T-helper 17 cell (primary cell): ENCODE measurements at regions not wholly inside any gene's neighbourhood (a gene's known extent, or its start where the extent isn't known, plus 50 kb on each side); places are given as distances from the start of the nearest gene placed in this dataset.
"Not testable (repeated sequence)": the region's sequence is repeated elsewhere in the genome, so short reads cannot be mapped to it uniquely, and the experiment has no call there.

Experiments
- ATAC-seq: fragments of 150-1000 bp; cut with Tn5 transposase; 2 replicates; pipeline ENCODE4 v1.10.0; 2021; ENCODE audit warnings: mild to moderate bottlenecking, moderate library complexity
- DNase-seq, 3 donors: peaks; one replicate each; pipeline versions ENCODE4 v3.0.0 to v3.0.0-alpha.2; 2020 to 2021
- H3K9me3 ChIP-seq: one replicate; pipeline ENCODE4 v1.7.0; 2013; ENCODE audit warnings: low read length, mild to moderate bottlenecking; ENCODE audit not compliant: control insufficient read depth, poor library complexity, severe bottlenecking
- H3K27ac Mint-ChIP-seq: one replicate; pipeline ENCODE4 v1.8.0; 2022; ENCODE audit warnings: mild to moderate bottlenecking, moderate library complexity, mixed read lengths
- H3K27me3 Mint-ChIP-seq: one replicate; pipeline ENCODE4 v1.8.0; 2022; ENCODE audit warnings: mixed read lengths
- H3K36me3 Mint-ChIP-seq: one replicate; pipeline ENCODE4 v1.8.0; 2022; ENCODE audit warnings: low read depth, mixed read lengths
- H3K4me1 Mint-ChIP-seq: one replicate; pipeline ENCODE4 v1.8.0; 2022; ENCODE audit warnings: mild to moderate bottlenecking, mixed read lengths
- H3K4me3 Mint-ChIP-seq: one replicate; pipeline ENCODE4 v1.8.0; 2022; ENCODE audit warnings: mild to moderate bottlenecking, moderate library complexity, mixed read lengths

DNA sequence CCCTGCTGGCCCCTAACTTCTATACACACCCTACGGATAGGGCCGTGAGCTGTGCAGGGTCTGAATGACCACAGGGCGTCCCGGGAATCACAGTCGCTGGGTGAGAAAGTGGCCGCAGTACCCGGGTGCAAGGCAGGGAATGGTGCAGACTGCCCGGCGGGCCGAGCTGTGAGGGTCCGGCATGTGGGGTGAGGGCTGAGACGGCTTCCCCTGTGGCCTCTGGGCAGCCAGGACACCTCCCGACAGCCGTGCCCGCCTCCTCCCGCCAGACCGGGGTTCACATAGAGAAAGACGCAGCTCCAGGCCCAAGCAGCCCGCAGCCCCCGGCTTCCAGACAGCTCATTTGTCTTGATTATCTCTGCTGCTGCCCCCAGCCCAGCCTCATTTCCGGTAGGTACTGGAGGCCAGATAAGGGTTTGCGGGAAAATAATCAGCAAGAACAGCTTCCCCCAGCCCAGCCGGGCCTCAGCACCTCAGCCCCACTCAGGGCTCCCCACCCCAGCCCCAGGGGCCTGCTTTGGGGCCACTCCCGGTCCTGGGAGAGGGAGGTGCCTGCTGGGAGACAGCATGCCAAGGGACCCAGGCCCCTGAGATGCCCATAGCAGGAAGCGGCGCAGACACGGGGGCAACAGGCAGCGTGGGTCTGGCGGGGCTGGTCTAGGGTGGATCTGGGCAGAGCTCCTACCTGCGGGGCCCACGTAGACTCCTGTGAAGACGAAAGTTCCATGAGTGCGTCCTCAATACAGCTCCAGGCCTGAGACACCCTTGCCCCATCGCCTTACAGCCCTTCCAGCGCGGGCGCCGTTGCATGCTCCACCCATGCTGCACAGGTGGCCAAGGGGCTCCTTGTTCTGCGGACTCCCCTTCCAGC, 123.1 kb downstream of the BRD1 start:
- ATAC-seq, result no peak
- Mint-ChIP-seq H3K36me3 (peaks cover 2% of the 10 kb centered on the region), H3K4me1 (no peaks in the 10 kb centered on the region), H3K27me3 (peaks cover 47% of the 10 kb centered on the region), H3K4me3 (no peak overlapping the region), H3K27ac (no peak overlapping the region)
- H3K9me3 ChIP-seq, result no peaks in the 10 kb centered on the region
- no peak for DNase-seq

- peaks cover 2% of the 10 kb centered on the region for H3K36me3 Mint-ChIP-seq
- no peak overlapping the region for H3K4me3 Mint-ChIP-seq
- peaks cover 42% of the 10 kb centered on the region for H3K27me3 Mint-ChIP-seq
- DNase-seq (no peak), ATAC-seq (no peak)
- no peak overlapping the region for H3K27ac Mint-ChIP-seq
- no peaks in the 10 kb centered on the region for H3K9me3 ChIP-seq
- no peaks in the 10 kb centered on the region for H3K4me1 Mint-ChIP-seq
Observed at GRCh38 chr22:49703990-49704344, 123.7 kb downstream of the BRD1 start.

GRCh38 chr22:49703505-49703904, 124.2 kb downstream of the BRD1 start:
- ATAC-seq (no peak), DNase-seq (no peak)
- Mint-ChIP-seq H3K36me3 (peaks cover 2% of the 10 kb centered on the region), H3K4me1 (no peaks in the 10 kb centered on the region), H3K27me3 (peaks cover 42% of the 10 kb centered on the region), H3K27ac (no peak overlapping the region), H3K4me3 (no peak overlapping the region)
- no peaks in the 10 kb centered on the region for H3K9me3 ChIP-seq

DNA sequence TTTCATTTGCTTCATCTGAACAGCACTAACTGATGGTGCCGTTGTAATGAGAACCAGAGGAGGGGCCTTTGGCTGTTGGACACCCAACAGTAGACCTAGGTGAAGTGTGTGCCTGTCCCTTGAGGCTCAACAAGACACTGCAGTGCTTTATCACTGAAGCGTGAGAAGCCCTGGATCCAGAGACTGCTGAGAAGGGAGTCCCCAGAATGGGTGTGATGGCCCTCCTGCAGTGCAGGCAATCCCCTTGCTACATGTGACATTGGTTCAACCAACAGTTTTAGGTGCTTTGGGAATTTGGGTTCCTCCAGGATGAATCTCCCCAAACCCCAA, 125.6 kb downstream of the BRD1 start:
- Mint-ChIP-seq H3K27ac (no peak overlapping the region), H3K27me3 (peaks cover 29% of the 10 kb centered on the region), H3K36me3 (peaks cover 2% of the 10 kb centered on the region), H3K4me3 (no peak overlapping the region), H3K4me1 (no peaks in the 10 kb centered on the region)
- no peaks in the 10 kb centered on the region for H3K9me3 ChIP-seq
- ATAC-seq (no peak), DNase-seq (no peak)

DNA sequence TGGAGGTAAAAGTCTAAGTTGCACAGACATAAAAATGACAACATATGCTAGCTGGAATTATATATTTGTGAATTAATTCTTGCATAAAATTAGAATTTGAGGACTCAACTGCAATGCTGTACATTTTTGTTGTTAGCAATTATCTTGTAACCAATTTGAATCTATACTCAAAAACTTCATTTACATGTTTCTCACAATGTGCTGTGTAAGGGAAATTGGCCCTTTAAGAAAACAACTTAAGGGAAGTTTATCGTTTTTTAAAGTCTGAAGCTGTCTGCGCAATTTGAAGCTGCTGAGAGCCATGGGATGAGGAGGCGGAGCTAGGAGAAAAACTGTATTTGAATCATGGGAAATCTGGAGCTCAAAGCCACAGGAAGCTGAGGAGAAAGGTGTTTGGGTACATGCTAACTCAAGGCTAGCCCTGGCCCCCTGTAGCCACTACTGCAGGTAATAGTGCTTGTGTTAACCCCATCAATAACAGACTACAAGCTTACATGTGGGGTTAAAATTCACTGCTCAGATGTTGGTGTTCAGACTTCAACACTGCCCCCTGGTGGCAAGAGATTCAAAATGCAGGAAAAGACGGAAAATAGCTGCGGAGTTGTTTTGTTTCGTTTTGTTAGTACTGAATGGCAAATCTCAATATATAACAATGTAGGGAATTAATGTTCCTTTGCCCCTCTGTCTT, 126.1 kb downstream of the BRD1 start:
- no peak for DNase-seq
- H3K4me3 Mint-ChIP-seq, result no peak overlapping the region
- no peak for ATAC-seq
- no peaks in the 10 kb centered on the region for H3K4me1 Mint-ChIP-seq
- H3K36me3 Mint-ChIP-seq, result peaks cover 2% of the 10 kb centered on the region
- peaks cover 25% of the 10 kb centered on the region for H3K27me3 Mint-ChIP-seq
- H3K9me3 ChIP-seq, result no peaks in the 10 kb centered on the region
- H3K27ac Mint-ChIP-seq, result no peak overlapping the region

DNA sequence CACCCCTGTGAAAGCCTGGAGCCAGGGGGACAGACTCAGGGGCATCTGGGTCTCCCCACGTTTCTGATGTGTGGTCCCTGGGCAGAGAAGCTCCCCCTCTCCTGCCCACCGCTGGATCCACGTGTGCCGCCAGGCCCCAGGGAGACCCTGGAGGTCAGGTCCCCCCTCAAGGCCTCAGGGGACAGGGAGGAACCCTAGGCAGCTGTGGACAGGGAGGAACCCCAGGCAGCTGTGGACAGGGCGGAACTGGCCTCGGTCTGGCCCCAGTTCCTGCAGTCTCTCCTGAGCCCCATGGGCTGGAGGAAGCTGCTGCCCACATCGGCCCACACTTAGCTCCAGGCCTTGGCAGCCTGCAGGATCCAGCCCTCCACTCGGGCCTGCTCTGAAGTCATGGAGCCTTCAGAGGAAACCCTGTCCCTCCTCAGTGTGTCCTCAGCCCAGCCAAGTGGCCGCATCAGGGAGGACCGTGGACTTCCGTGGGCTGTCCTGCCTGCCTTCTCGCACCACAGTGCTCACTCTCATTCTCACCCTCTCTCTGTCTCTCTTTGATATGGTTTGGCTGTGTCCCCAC, 127.7 kb downstream of the BRD1 start:
- Mint-ChIP-seq H3K36me3 (peaks cover 2% of the 10 kb centered on the region), H3K27ac (no peak overlapping the region), H3K27me3 (peaks cover 18% of the 10 kb centered on the region), H3K4me3 (no peak overlapping the region), H3K4me1 (no peaks in the 10 kb centered on the region)
- no peak for ATAC-seq
- DNase-seq, result no peak
- no peaks in the 10 kb centered on the region for H3K9me3 ChIP-seq

GRCh38 chr22:49699476-49699875, 128.2 kb downstream of the BRD1 start:
- Mint-ChIP-seq H3K4me1 (no peaks in the 10 kb centered on the region), H3K27ac (no peak overlapping the region), H3K4me3 (no peak overlapping the region), H3K27me3 (peaks cover 18% of the 10 kb centered on the region), H3K36me3 (peaks cover 2% of the 10 kb centered on the region)
- DNase-seq (no peak), ATAC-seq (no peak)
- no peaks in the 10 kb centered on the region for H3K9me3 ChIP-seq

DNA sequence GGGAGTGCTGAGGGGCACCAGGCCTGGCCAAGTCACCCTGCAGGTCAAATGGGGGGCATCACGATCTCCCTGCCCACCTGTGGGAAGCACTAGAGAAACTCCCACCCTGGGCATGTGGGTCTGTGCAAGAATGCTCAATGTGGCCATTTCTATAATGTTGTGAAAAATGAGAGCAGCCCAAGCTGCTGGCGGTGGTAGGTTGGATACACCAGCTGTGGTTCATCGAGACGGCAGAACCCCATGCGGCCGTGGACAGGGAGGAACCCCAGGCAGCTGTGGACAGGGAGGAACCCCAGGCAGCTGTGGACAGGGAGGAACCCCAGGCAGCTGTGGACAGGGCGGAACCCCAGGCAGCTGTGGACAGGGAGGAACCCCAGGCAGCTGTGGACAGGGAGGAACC, 129.1 kb downstream of the BRD1 start:
- peaks cover 12% of the 10 kb centered on the region for H3K27me3 Mint-ChIP-seq
- H3K9me3 ChIP-seq, ATAC-seq, H3K27ac Mint-ChIP-seq, H3K4me1 Mint-ChIP-seq, H3K36me3 Mint-ChIP-seq, DNase-seq, H3K4me3 Mint-ChIP-seq: not testable (repeated sequence)

DNA sequence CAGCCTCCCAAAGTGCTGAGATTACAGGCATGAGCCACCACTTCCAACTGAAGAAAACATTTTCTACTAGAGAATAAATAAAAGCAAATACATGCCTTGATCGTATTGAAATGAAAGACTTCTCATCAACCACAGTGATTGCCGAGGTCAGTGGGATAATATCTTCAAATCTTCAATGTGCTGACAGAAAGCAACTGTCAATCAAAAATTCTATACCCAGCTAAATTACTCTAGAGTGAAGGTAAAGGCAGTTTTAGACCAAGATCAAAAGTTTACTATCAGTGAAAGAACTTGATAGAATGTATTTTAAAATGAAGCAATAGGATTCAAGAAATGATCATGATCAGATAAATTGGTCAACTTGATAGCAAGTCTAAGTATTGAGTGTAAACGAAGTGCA, 130.6 kb downstream of the BRD1 start:
- Mint-ChIP-seq H3K27ac (no peak overlapping the region), H3K36me3 (peaks cover 2% of the 10 kb centered on the region), H3K4me1 (no peaks in the 10 kb centered on the region), H3K4me3 (no peak overlapping the region), H3K27me3 (peaks cover 14% of the 10 kb centered on the region)
- ATAC-seq, result no peak
- no peak for DNase-seq
- H3K9me3 ChIP-seq, result no peaks in the 10 kb centered on the region

- no peak for DNase-seq
- ATAC-seq, result no peak
- H3K27ac Mint-ChIP-seq, result no peak overlapping the region
- H3K4me3 Mint-ChIP-seq, result no peak overlapping the region
- peaks cover 4% of the 10 kb centered on the region for H3K36me3 Mint-ChIP-seq
- H3K9me3 ChIP-seq, result no peaks in the 10 kb centered on the region
- H3K27me3 Mint-ChIP-seq, result peaks cover 14% of the 10 kb centered on the region
- H3K4me1 Mint-ChIP-seq, result no peaks in the 10 kb centered on the region
Observed at GRCh38 chr22:49694462-49695260, 133.0 kb downstream of the BRD1 start.

DNA sequence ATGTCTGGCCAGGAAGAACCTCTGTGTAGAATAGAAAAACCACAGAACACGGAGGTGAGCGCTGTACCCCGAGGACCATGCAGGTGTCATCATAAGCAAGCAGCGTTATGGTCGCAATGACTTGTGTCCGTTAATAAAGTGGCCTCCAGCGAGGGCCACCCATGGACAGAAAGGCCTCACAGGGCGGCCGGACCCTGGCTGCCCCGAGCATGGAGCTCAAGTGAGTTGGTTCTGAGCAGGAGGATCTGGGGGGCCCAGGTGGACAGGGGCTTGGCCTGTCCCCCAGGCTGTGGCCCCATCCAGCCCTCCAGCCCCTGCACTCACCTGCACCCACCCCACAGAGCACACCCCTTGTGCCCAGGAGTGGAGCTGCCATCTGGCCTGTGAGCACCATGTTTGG, 133.8 kb downstream of the BRD1 start:
- H3K9me3 ChIP-seq, result no peaks in the 10 kb centered on the region
- ATAC-seq, result no peak
- Mint-ChIP-seq H3K4me1 (no peaks in the 10 kb centered on the region), H3K27ac (no peak overlapping the region), H3K4me3 (no peak overlapping the region), H3K36me3 (peaks cover 4% of the 10 kb centered on the region), H3K27me3 (peaks cover 23% of the 10 kb centered on the region)
- DNase-seq, result no peak

GRCh38 chr22:49693416-49693815, 134.3 kb downstream of the BRD1 start:
- H3K27me3 Mint-ChIP-seq, result peaks cover 27% of the 10 kb centered on the region
- H3K36me3 Mint-ChIP-seq, result peaks cover 4% of the 10 kb centered on the region
- ATAC-seq, result no peak
- DNase-seq, result no peak
- no peak overlapping the region for H3K4me3 Mint-ChIP-seq
- H3K4me1 Mint-ChIP-seq, result no peaks in the 10 kb centered on the region
- H3K27ac Mint-ChIP-seq, result no peak overlapping the region
- H3K9me3 ChIP-seq, result no peaks in the 10 kb centered on the region

- Mint-ChIP-seq H3K4me1 (peaks cover 1% of the 10 kb centered on the region), H3K4me3 (no peak overlapping the region), H3K27me3 (peaks cover 31% of the 10 kb centered on the region), H3K36me3 (peaks cover 4% of the 10 kb centered on the region), H3K27ac (no peak overlapping the region)
- no peaks in the 10 kb centered on the region for H3K9me3 ChIP-seq
- DNase-seq (no peak), ATAC-seq (no peak)
Observed at GRCh38 chr22:49692499-49693225, 135.0 kb downstream of the BRD1 start.
